ENCODE measurements at regions not wholly inside any gene's neighbourhood (a gene's known extent, or its start where the extent isn't known, plus 50 kb on each side); places are given as distances from the start of the nearest gene placed in this dataset.

- H3K27me3 Mint-ChIP-seq (ENCODE audit: low read depth in 3 of 3) = peaks cover 4 to 7% (median 5%) of the 10 kb centered on the region in 3 donors
- H3K9me3 Mint-ChIP-seq = no peaks in the 10 kb centered on the region
- no peaks in the 10 kb centered on the region for H3K4me1 Mint-ChIP-seq
- no peak for DNase-seq
- no peak overlapping the region for H3K4me3 Mint-ChIP-seq
- H3K36me3 Mint-ChIP-seq = peaks cover 0 to 3% (median 0%) of the 10 kb centered on the region in 3 donors
- no peak overlapping the region for H3K27ac Mint-ChIP-seq
Measured at GRCh38 chr1:175833502-175833901, 90.1 kb upstream of the TNR start.

GRCh38 chr1:175830500-175830899, 87.1 kb upstream of the TNR start:
- H3K9me3 Mint-ChIP-seq = no peaks in the 10 kb centered on the region
- no peak overlapping the region for H3K27ac Mint-ChIP-seq
- DNase-seq = no peak
- H3K27me3 Mint-ChIP-seq (ENCODE audit: low read depth in 3 of 3) = peaks cover 2 to 7% (median 5%) of the 10 kb centered on the region in 3 donors
- no peaks in the 10 kb centered on the region for H3K4me1 Mint-ChIP-seq
- no peak overlapping the region for H3K4me3 Mint-ChIP-seq
- H3K36me3 Mint-ChIP-seq = peaks cover 0 to 3% (median 0%) of the 10 kb centered on the region in 3 donors

GRCh38 chr1:175829845-175830244, 86.5 kb upstream of the TNR start:
- Mint-ChIP-seq H3K4me1 (no peaks in the 10 kb centered on the region), H3K9me3 (no peaks in the 10 kb centered on the region), H3K4me3 (no peak overlapping the region), H3K27me3 (ENCODE audit: low read depth in 3 of 3) (peaks cover 2 to 7% (median 5%) of the 10 kb centered on the region in 3 donors), H3K27ac (no peak overlapping the region), H3K36me3 (peaks cover 0 to 3% (median 0%) of the 10 kb centered on the region in 3 donors)
- no peak for DNase-seq

- no peak for DNase-seq
- Mint-ChIP-seq H3K36me3 (no peaks in the 10 kb centered on the region), H3K4me3 (no peak overlapping the region), H3K9me3 (no peaks in the 10 kb centered on the region), H3K27ac (no peak overlapping the region), H3K4me1 (no peaks in the 10 kb centered on the region), H3K27me3 (ENCODE audit: low read depth in 3 of 3) (peaks cover 2 to 7% (median 5%) of the 10 kb centered on the region in 3 donors)
Measured at GRCh38 chr1:175826705-175827104, 83.3 kb upstream of the TNR start.

GRCh38 chr1:175824079-175824478, 80.7 kb upstream of the TNR start:
- Mint-ChIP-seq H3K4me3 (no peak overlapping the region), H3K4me1 (no peaks in the 10 kb centered on the region), H3K27ac (no peak overlapping the region), H3K9me3 (peaks cover 0 to 2% (median 0%) of the 10 kb centered on the region in 6 donors), H3K36me3 (no peaks in the 10 kb centered on the region), H3K27me3 (ENCODE audit: low read depth in 3 of 3) (peaks cover 0 to 6% (median 6%) of the 10 kb centered on the region in 3 donors)
- DNase-seq = peak in 1 of 3 donors; percentile 2

- Mint-ChIP-seq H3K4me1 (no peaks in the 10 kb centered on the region), H3K36me3 (no peaks in the 10 kb centered on the region), H3K4me3 (no peak overlapping the region), H3K27ac (no peak overlapping the region), H3K27me3 (ENCODE audit: low read depth in 3 of 3) (peaks cover 0 to 6% (median 5%) of the 10 kb centered on the region in 3 donors), H3K9me3 (peaks cover 0 to 2% (median 0%) of the 10 kb centered on the region in 6 donors)
- DNase-seq = no peak
Measured at GRCh38 chr1:175823406-175823805, 80.0 kb upstream of the TNR start.

- H3K9me3 Mint-ChIP-seq = peaks cover 0 to 2% (median 0%) of the 10 kb centered on the region in 6 donors
- no peaks in the 10 kb centered on the region for H3K36me3 Mint-ChIP-seq
- no peak overlapping the region for H3K4me3 Mint-ChIP-seq
- no peak for DNase-seq
- no peak overlapping the region for H3K27ac Mint-ChIP-seq
- H3K27me3 Mint-ChIP-seq (ENCODE audit: low read depth in 3 of 3) = peaks cover 0 to 6% (median 5%) of the 10 kb centered on the region in 3 donors
- no peaks in the 10 kb centered on the region for H3K4me1 Mint-ChIP-seq
Measured at GRCh38 chr1:175822580-175822979, 79.2 kb upstream of the TNR start.

GRCh38 chr1:175820456-175821025, 77.1 kb upstream of the TNR start:
- peaks cover 0 to 9% (median 5%) of the 10 kb centered on the region in 3 donors for H3K27me3 Mint-ChIP-seq (ENCODE audit: low read depth in 3 of 3)
- H3K4me1 Mint-ChIP-seq = no peaks in the 10 kb centered on the region
- H3K27ac Mint-ChIP-seq = no peak overlapping the region
- no peaks in the 10 kb centered on the region for H3K36me3 Mint-ChIP-seq
- DNase-seq = no peak
- no peak overlapping the region for H3K4me3 Mint-ChIP-seq
- peaks cover 0 to 2% (median 0%) of the 10 kb centered on the region in 6 donors for H3K9me3 Mint-ChIP-seq

- Mint-ChIP-seq H3K27me3 (ENCODE audit: low read depth in 3 of 3) (peaks cover 0 to 9% (median 5%) of the 10 kb centered on the region in 3 donors), H3K4me1 (no peaks in the 10 kb centered on the region), H3K27ac (no peak overlapping the region), H3K9me3 (peaks cover 0 to 2% (median 0%) of the 10 kb centered on the region in 6 donors), H3K36me3 (no peaks in the 10 kb centered on the region), H3K4me3 (no peak overlapping the region)
- DNase-seq = no peak
Measured at GRCh38 chr1:175818929-175819328, 75.5 kb upstream of the TNR start.

GRCh38 chr1:175817445-175817844, 74.0 kb upstream of the TNR start:
- Mint-ChIP-seq H3K9me3 (peaks cover 0 to 2% (median 0%) of the 10 kb centered on the region in 6 donors), H3K27me3 (ENCODE audit: low read depth in 3 of 3) (peaks cover 0 to 12% (median 5%) of the 10 kb centered on the region in 3 donors), H3K4me3 (no peak overlapping the region), H3K27ac (no peak overlapping the region), H3K36me3 (no peaks in the 10 kb centered on the region), H3K4me1 (no peaks in the 10 kb centered on the region)
- DNase-seq = no peak

- no peak overlapping the region for H3K27ac Mint-ChIP-seq
- H3K4me1 Mint-ChIP-seq = no peaks in the 10 kb centered on the region
- H3K9me3 Mint-ChIP-seq = peaks cover 0 to 2% (median 0%) of the 10 kb centered on the region in 6 donors
- DNase-seq = no peak
- no peaks in the 10 kb centered on the region for H3K36me3 Mint-ChIP-seq
- no peak overlapping the region for H3K4me3 Mint-ChIP-seq
- H3K27me3 Mint-ChIP-seq (ENCODE audit: low read depth in 3 of 3) = peaks cover 0 to 19% (median 2%) of the 10 kb centered on the region in 3 donors
Measured at GRCh38 chr1:175814885-175815284, 71.5 kb upstream of the TNR start.

- H3K4me3 Mint-ChIP-seq = no peak overlapping the region
- peaks cover 0 to 15% (median 0%) of the 10 kb centered on the region in 3 donors for H3K27me3 Mint-ChIP-seq (ENCODE audit: low read depth in 3 of 3)
- H3K36me3 Mint-ChIP-seq = no peaks in the 10 kb centered on the region
- no peak for DNase-seq
- H3K9me3 Mint-ChIP-seq = no peaks in the 10 kb centered on the region
- H3K27ac Mint-ChIP-seq = no peak overlapping the region
- no peaks in the 10 kb centered on the region for H3K4me1 Mint-ChIP-seq
Measured at GRCh38 chr1:175812936-175813335, 69.5 kb upstream of the TNR start.

- no peak for DNase-seq
- H3K4me3 Mint-ChIP-seq = no peak overlapping the region
Measured at GRCh38 chr1:175810305-175810704, 66.9 kb upstream of the TNR start.

GRCh38 chr1:175808999-175809398, 65.6 kb upstream of the TNR start:
- Mint-ChIP-seq H3K27ac (no peak overlapping the region), H3K4me3 (no peak overlapping the region), H3K36me3 (no peaks in the 10 kb centered on the region), H3K27me3 (ENCODE audit: low read depth in 3 of 3) (peaks cover 2 to 13% (median 4%) of the 10 kb centered on the region in 3 donors), H3K4me1 (no peaks in the 10 kb centered on the region), H3K9me3 (peaks cover 0 to 2% (median 0%) of the 10 kb centered on the region in 6 donors)
- DNase-seq = no peak

More at GRCh38 chr1:175810305-175810704, 66.9 kb upstream of the TNR start:
- no peaks in the 10 kb centered on the region for H3K4me1 Mint-ChIP-seq
- H3K27me3 Mint-ChIP-seq (ENCODE audit: low read depth in 3 of 3) = peaks cover 2 to 13% (median 3%) of the 10 kb centered on the region in 3 donors
- H3K27ac Mint-ChIP-seq = no peak overlapping the region
- H3K36me3 Mint-ChIP-seq = no peaks in the 10 kb centered on the region
- H3K9me3 Mint-ChIP-seq = peaks cover 0 to 2% (median 0%) of the 10 kb centered on the region in 6 donors

GRCh38 chr1:175808573-175808972, 65.2 kb upstream of the TNR start:
- Mint-ChIP-seq H3K27me3 (ENCODE audit: low read depth in 3 of 3) (peaks cover 2 to 13% (median 4%) of the 10 kb centered on the region in 3 donors), H3K27ac (no peak overlapping the region), H3K36me3 (no peaks in the 10 kb centered on the region), H3K9me3 (peaks cover 0 to 2% (median 0%) of the 10 kb centered on the region in 6 donors), H3K4me3 (no peak overlapping the region), H3K4me1 (no peaks in the 10 kb centered on the region)
- DNase-seq = no peak
